ENCODE measurements at regions not wholly inside any gene's neighbourhood (a gene's known extent, or its start where the extent isn't known, plus 50 kb on each side); places are given as distances from the start of the nearest gene placed in this dataset.
"Not testable (repeated sequence)": the region's sequence is repeated elsewhere in the genome, so short reads cannot be mapped to it uniquely, and the experiment has no call there.

DNA sequence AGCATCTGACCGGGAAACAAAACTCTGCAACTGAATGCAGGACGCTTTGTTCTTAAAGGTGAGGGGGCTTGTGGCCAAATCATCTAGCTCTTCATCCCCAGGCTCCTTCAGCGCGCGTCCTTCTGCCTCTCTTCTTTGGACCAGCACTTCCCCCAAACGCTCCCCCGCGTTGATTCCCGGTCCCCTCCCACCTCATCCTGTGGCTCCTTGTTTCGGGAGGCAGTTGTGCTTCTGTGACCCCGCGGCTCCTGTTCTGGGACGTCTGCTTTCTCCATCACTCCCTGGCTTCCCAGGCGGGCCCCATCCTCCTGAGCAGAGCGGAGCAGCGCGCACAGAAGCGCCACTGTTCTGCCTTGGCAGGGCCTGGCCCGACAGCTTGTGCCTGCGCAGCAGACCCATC is 109.7 kb upstream of the ZNG1E start:
- not testable (repeated sequence) for DNase-seq (ENCODE audit: low read depth in 2 of 2)

DNA sequence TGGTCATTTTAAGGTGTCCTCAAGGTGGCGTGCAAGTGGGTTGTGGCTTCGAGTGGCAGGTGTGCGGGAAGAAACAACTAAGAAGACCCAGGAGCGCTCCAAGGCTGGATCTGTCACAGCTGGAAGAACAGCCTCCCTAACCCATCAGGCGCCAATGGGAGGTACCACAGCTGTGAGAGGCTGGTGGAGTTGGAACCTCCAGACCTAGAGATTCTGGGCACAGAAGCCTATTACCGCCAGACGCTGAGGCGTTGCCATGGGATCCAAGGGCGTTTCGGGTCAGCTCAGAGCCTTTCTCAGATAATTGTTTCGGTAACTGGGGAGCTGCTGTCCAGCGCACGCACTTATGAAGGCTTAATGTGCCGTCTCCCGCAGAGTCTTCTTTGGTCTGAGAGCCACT is 156.7 kb upstream of the ZNG1E start:
- DNase-seq (ENCODE audit: low read depth in 2 of 2), result not testable (repeated sequence)

DNA sequence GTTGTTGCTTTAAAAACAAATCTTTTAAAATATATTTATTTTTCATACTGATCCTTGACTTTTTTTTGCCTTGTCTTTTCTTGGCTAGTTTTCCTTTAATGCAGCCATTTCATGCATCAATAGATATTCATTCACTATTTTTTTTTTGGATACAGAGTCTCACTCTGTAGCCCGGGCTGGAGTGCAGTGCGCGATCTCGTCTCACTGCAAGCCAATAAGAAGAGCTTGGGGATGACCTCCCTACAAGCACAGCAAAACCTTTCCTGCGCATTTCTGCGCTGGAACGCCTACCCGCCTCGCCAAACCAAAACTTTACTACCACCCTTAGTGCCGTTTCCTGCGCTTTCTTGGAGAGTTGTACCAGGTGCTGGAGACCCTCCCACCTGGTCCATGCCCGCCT is 161.3 kb upstream of the ZNG1E start:
- not testable (repeated sequence) for DNase-seq (ENCODE audit: low read depth in 2 of 2)

DNA sequence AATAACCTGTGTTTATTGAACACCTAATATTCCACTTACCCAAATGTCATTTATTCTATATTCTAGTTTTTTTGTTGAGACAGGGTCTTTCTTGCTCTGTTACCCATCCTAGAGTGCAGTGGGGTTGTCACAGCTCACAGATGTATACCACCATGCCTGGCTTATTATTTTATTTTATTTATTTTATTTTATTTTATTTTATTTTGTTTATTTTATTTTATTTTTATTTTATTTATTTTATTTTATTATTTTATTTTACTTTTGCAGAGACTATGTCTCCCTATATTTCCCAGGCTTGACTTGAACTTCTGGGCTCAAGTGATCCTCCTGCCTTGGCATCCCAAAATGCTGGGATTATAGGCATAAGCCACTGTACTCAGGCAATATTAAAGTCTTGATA is 167.8 kb upstream of the ZNG1E start:
- not testable (repeated sequence) for DNase-seq (ENCODE audit: low read depth in 2 of 2)

DNA sequence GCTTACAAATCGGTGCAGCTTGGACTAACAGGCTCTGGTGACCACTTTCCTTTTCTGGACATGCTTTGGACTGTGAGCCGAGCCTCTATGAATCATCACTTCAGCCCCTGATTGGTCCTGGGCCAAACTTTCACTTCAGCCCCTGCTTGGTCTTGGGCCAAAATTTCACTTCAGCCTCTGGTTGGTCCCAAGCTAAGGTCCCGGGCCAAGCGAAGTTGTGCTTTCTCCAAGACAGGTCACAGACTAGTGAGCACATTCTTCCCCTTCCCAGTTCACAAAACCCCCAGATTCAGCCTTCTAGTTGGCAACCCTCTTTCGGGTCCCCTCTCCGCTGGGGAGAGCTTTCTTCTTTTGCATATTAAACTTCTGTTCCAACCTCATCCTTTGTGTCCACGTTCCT is 171.0 kb upstream of the ZNG1E start:
- not testable (repeated sequence) for DNase-seq (ENCODE audit: low read depth in 2 of 2)

DNA sequence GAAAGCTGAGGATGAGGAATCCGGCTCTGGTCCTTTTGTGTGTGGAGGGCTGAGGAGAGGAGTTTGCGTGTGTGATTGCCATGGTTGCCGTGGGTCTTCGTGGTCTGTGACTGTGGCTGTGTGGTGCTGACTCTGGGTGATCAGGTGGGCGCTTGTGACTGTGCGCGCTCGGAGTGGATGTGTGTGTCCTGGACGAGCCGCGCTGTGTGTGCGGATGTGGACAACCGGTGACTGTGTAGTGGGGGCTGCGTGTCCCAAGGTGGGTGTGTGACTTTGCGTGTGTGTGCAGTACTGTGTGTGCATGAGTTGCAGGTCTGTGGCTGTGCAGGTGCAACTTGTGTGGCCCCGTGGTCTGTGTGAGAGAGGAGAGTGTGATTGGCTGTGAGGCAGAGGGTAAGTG is 172.0 kb upstream of the ZNG1E start:
- DNase-seq (ENCODE audit: low read depth in 2 of 2), result not testable (repeated sequence)

DNA sequence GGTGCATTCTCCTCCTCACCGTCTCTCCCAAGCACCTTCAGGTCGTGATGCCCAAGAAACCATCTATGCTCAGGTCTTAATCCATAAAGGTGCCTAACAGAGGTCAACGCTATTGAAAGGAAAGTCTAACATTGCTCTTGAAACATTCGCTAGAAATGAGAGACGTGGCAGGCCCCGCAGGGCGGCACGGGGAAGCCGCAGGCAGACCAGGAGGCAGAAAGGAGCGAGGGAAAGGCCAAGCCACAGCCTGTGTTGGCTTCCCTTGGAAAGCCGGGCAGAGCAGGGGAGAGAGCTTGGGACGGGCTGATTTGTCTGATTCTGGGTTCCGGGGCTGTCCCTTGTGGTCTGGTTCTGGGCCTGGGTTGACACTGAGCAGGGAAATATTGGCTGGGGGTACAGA is 192.8 kb upstream of the ZNG1E start:
- not testable (repeated sequence) for DNase-seq (ENCODE audit: low read depth in 2 of 2)

DNA sequence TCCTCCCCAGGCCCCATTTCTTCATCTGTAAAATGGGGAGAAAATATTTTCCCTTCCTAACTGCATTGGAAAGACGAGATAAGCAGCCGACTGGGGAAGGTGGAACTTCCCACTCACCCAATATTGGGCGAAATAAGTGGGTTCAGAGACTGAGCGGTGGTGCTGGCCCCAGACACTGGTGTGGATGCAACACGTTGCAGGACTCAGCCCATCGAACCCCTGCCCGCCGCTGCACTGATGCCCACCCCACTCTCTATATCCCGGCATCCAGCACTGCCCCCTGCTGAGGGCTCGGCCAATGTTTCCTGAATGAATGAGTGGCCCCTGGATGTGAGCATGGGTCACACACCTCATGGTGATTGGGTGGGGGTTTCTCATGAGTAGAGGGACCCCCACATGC is 194.4 kb upstream of the ZNG1E start:
- not testable (repeated sequence) for DNase-seq (ENCODE audit: low read depth in 2 of 2)

DNA sequence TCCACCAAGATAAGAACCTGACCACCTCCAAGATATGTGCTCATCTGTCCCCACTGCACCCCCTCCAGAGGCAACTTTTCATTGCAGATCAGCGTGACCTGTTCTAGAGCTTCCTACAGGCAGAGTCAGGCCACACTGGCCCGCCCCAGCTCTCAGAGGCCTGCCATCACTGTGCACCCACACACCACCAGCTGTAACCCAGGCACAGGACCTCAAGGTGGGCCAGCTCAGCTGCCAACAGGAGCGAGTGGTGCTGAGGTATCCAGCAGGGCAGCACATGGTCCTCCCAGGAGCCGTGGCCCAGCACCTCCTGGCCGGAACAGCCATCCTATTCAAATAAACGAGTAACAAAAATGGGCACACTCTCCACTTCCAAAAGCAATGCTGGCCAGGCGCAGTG is 189.9 kb upstream of the FOXD4L5 start:
- DNase-seq (ENCODE audit: low read depth in 2 of 2), result not testable (repeated sequence)

DNA sequence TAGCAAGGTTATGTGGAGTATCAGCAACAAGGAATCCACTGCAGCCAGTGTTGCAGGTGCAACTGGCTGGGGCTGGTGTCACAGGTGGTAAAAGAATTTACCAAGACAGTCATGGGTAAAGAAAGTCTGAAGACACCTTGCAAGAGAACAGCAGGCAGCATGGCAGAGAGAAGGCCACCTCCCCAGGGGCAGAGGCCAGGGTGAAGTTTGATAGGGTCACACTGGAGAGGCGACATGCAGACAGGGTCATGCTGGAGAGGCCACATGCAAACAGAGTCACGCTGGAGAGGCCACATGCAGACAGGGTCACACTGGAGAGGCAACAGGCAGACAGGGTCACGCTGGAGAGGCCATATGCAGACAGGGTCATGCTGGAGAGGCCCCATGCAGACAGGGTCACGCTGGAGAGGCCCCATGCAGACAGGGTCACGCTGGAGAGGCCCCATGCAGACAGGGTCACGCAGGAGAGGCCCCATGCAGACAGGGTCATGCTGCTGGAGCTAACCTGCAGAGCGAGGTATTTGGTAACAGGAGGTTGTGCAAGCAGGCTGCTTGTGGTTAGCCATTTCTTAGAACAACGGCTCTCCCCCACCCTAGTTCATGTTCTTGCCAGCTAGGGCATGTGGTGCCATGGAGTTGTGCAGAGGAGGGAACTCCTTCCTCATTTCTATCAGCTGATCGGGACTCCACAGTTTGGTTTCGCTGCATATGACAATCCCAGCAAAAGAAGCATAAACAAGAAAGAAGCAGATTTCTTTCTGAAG is 188.2 kb upstream of the FOXD4L5 start:
- DNase-seq (ENCODE audit: low read depth in 2 of 2), result not testable (repeated sequence)

DNA sequence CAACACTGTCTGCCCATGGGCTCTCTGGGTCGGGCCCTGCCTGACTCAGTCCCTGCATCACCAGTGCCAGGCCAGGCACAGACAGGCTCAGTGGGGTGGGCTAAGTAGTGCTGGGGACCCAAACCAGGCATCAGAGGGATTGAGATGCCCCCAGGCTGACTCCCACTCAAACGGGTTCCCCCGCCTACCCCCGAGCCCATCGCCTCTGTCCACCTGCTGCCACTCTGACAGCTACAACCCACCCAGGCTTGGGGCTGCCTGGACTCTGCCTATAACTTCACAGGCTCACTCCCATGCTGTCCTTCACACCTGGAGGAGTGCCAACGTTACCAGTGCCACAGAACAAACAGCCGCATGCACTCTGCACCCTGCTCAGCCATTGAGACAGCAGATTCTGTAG is 186.1 kb upstream of the FOXD4L5 start:
- DNase-seq (ENCODE audit: low read depth in 2 of 2), result not testable (repeated sequence)

DNA sequence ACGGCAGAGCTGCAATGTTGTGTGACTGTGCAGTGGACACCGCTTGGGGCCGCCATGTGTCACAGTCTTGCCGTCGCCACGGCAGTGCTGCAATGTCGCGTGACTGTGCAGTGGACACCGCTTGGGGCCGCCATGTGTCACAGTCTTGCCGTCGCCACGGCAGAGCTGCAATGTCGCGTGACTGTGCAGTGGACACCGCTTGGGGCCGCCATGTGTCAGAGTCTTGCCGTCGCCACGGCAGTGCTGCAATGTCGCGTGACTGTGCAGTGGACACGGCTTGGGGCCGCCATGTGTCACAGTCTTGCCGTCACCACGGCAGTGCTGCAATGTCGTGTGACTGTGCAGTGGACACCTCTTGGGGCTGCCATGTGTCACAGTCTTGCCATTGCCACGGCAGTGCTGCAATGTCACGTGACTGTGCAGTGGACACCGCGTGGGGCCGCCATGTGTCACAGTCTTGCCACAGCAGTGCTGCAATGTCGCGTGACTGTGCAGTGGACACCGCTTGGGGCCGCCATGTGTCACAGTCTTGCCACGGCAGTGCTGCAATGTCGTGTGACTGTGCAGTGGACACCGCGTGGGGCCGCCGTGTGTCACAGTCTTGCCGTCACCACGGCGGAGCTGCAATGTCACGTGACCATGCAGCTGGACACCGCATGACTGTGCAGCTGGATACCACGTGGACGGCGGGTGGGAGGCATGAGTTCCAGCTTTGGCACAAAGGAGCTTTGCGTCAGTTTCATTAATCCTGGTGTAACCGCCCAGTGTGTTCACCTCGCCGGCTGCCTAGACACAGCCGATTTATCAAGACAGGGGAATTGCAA is 182.1 kb upstream of the FOXD4L5 start:
- not testable (repeated sequence) for DNase-seq (ENCODE audit: low read depth in 2 of 2)

DNA sequence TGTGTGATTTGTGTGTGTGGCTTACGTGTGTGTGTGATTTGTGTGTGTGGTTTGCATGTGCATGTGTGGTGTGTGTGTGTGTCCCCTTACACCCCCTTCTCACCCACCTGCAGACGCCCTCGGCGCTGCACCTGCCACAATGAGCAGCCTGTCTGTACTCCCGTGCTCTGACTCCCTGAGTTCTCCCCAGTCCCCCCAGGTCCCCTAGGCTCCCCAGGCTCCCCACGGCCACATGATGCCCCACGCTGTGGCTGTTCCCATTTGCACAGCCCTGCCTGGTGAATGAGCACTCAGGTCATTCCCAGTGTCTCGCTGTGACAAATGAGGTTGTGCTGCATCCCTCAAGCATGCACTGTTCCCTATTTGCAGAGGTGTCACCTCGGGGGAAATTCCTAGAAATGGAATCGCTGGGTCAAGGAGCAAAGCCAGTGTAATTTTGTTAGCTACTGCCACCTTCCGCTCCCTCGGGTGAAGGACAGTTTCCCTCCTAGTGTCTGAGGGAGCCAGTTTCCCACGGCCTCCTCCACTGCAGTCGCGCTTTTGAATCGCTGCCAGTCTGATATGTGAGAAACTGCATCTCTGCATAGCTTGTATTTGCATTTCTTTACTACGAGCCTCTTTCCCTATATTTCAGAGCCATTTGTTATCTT is 180.4 kb upstream of the FOXD4L5 start:
- not testable (repeated sequence) for DNase-seq (ENCODE audit: low read depth in 2 of 2)

DNA sequence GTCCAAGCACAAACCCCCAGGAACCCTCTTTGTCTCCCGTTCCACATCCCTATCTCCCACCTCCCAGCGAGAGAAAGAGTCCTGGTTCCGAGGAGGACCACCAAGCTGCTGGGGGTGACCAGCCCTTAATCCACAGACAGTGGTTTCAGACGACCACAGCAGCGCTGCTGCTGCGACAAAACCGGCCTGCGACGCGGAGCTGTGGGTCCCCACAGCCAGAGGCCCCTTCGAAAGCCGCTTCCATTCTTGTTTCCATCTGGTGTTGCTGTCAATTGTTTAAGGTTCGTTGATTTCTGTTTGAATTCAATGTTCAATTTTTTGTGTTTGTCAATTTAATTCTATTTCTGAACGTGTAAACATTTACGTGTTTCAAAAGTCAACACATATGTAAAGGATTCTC is 177.5 kb upstream of the FOXD4L5 start:
- not testable (repeated sequence) for DNase-seq (ENCODE audit: low read depth in 2 of 2)

DNA sequence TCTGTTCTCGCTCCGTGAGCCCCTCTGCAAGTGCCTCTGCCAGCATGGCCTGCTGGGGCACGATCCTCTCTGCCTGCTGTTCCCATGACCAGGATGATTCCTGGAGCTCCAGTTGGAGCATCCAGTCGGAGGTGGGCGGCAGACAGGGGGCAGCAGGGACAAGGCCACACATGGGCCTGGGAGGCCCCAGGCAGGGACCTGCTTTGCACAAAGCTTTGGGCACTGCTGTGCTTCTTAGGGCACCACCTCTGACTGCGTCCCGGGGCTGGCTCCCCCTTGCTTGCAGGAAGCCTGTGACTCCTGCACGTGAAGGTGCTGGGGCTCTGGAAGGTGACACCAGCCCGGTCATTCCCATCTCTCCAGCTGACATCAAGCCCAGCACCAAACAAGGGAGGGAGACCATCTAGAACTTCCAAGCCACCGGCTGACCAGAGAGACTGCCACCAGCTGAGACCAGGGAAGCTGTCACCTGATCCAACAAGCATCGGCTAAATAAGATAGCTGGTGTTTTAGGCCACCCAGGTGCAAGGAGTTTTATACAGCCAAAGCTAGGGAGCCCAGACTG is 174.8 kb upstream of the FOXD4L5 start:
- no peak for DNase-seq (ENCODE audit: low read depth in 2 of 2)

DNA sequence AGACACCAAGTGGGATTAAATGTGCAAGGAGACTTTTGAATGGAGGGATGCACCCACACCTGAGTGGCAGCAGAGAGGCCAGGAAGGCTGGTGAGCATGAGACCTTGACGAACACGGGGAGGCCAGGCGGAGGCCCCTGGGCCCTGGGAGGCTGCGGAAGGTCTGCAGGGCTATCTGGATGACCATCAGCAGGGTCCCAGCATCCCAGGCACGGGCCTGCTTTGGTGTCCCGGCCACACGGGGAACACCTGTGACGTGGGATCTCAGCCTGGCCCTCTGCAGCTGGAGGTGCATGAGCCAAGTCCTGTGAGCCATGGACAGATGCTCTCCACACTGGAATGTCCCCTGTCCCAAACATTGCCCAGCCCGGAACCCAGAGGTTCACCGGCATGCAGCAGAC is 174.0 kb upstream of the FOXD4L5 start:
- DNase-seq (ENCODE audit: low read depth in 2 of 2), result no peak

DNA sequence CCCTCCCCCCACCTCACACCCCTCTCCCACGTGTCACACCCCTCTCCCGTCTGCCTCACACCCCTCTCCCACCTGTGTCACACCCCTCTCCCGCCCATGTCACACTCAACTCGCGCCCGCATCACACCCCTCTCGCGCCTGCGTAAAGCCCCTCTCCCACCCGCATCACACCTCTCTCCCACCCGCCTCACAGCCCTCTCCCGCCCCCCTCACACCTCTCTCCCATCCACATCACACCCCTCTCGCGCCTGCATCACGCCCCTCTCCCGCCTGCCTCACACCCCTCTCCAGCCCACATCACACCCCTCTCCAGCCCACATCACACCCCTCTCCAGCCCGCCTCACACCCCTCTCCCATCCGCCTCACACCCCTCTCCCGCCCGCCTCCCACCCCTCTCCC is 173.5 kb upstream of the FOXD4L5 start:
- no peak for DNase-seq (ENCODE audit: low read depth in 2 of 2)

DNA sequence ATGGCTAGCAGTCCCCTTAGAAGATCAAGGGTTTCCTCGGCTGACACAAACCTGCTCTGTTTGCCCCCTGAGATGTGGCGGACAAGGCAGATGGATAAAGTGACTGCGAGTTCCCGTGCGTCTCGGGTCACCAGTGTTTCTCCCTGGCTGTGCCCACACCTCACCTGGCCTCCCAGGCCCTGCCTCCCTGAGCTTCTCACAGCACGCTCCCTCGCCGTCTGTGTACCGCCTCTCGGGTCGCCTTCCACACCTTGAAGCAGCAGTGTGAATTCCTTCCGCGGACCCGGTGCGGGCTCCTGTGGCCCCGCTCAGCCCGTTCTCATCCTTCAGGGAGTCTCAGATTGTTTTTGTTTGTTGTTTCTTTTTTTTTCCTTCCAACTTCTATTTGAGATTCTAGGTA is 172.0 kb upstream of the FOXD4L5 start:
- DNase-seq (ENCODE audit: low read depth in 2 of 2), result not testable (repeated sequence)

DNA sequence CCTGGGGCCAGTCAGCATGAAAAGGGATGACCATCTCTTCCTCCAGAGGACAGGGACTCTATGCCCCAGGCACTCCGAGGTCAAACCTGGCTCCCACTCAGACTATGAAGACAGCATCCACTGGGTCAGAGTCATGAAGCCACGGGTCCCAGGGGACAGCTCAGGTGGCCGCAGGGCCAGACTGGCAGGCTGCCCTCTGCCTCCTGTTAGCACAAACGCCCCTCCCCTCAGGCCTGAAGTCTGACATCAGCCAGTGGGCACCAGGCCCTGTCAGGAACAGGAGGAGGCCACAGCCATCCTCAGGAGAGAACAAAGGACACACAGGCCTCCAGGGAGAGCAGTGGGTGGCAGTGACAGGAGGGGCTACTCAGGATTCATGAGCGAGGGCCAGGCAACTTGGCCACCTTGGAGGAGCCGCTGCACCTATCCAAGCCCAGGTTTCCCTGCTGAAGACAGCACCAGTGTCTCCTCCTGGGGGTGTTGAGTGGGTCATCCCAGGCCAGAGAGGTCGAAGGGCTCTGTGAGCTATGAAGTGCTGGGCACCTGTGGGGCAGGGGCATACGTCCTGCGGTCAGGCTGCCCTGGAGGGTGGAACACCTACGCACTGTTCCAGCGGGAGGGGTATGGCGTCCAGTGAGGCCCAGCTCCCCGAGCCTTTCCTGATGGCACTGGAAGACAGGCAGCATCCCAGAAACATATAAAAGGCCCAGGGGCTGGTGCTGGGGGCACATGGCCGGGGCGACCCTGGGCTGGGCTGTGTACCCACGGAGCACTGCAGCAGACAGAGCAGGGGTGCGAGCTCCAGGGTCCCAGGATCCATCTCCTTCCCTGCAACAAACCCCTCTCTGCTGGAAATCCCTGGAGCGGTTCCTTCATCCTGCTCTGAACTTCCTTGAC is 171.0 kb upstream of the FOXD4L5 start:
- DNase-seq (ENCODE audit: low read depth in 2 of 2), result not testable (repeated sequence)

DNA sequence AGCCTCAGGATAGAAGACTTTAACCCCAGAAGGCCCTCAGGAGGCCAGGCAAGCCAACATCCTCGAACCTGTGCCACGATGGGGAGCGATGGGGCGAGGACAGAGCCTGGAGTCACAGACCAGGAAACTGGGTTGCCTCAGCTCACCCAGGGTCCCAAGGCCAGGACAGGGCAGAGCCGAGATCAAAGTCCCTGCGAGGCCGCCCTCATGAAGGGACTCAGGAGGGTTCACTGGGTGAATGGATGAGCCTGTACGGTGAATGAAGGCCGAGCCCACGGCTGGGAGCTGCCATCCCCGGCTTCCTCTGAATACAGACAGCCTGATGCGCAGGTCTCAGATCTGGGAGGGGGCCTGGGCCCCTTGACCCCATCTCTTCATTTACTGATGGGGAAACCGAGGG is 170.1 kb upstream of the FOXD4L5 start:
- not testable (repeated sequence) for DNase-seq (ENCODE audit: low read depth in 2 of 2)

DNA sequence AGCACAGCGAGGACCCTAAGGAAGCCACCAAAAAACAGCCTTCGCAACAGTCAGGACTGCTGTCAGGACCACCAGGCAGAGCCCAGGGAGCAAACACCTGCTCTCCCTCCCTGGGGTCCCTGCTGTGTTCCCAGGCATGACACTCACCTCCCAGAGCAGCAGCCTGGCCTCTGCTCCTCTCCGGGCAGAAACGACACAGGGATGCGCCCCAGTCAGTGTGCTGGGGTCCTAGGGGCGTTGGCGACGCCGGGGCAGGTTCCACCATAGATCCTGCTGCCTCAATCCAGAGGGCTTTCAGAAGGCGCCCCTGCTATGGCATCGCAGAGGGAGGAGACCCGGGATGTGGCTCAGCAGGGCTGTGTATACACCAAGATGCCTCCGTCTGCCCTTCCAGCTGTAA is 169.7 kb upstream of the FOXD4L5 start:
- DNase-seq (ENCODE audit: low read depth in 2 of 2), result not testable (repeated sequence)
